DND-41 (cell line): ENCODE measurements at regions not wholly inside any gene's neighbourhood (a gene's known extent, or its start where the extent isn't known, plus 50 kb on each side); places are given as distances from the start of the nearest gene placed in this dataset.

Source experiments
- CTCF ChIP-seq: IDR thresholded peaks from 2 replicates; pipeline ENCODE4 v1.5.1; 2012; ENCODE audit warnings: borderline replicate concordance, low read length, moderate library complexity, mild to moderate bottlenecking; ENCODE audit not compliant: poor library complexity, severe bottlenecking; ENCODE audit errors: extremely low read depth
- EZH2 ChIP-seq: IDR thresholded peaks from 3 replicates; pipeline ENCODE4 v1.6.1; 2012; ENCODE audit warnings: borderline replicate concordance, low read depth, mild to moderate bottlenecking, moderate library complexity, low read length, inconsistent platforms; ENCODE audit not compliant: severe bottlenecking

DNA sequence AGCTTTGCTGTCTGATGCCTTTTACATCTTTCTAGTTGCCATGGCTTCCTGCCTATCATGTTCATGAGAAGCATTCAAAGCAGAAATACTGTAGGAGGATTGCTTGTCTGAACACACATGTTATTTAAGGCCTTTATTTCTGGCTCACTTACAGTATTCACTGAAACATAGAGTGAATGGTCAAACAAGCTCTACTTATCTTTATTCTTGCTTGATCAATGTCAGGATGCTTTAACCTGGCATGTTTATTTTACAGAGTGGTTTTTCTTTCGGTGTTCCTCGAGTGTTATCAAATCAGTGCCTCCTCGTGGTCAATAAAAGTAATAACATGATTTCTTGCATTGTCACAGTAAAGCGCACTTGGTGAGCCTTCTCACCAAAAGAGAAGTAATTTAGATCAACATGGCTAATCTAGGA lies 73.5 kb upstream of the PCDH17 start:
- peak; percentile 22 for TF ChIP-seq CTCF
- no peak for TF ChIP-seq EZH2
